Muscle of back (tissue), 3 donors: ENCODE measurements at regions not wholly inside any gene's neighbourhood (a gene's known extent, or its start where the extent isn't known, plus 50 kb on each side); places are given as distances from the start of the nearest gene placed in this dataset.
"Not testable (repeated sequence)": the region's sequence is repeated elsewhere in the genome, so short reads cannot be mapped to it uniquely, and the experiment has no call there.

Experiments used
- DNase-seq, 3 donors: peaks; one replicate each; pipeline versions ENCODE4 v3.0.0 to v3.0.0-alpha.2; 2013

DNA sequence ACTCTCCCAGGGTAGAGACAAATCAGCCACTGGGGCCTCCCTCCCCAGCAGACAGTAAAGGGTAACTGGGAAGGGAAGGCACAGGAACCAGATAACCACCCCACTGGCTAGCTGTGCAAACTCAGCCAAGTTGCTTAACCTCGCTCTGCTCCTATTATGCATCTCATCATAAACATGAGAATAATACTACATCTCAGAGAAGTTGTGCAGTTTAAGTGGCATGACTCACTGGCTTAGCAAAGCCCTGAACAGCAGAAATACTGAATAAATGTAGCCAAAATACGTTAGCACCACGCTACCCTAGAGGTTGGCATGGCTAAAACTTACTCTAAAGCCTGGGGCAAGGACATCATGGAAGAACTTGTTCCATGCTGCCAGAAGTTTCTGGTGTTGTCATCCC, 128.1 kb upstream of the ANK3 start:
- no peak for DNase-seq

DNA sequence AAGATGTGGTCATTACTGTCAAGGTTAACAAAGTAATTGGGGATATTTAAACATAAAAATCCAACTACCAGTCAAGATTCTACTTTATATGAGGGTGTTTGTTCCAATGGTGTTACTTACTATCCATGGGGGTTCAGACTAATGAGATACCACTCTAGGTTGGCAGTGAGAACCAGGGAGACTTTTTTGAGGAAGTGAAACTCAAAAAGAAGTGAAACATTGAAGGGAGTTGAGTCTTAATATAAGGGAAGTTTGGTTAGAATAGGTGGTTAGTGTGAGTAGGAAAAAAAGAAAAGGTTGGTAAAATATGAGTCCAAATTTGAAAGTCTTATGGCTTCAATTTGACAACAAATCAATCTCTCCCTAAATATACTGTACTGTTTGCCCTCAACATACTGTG, 123.6 kb upstream of the ANK3 start:
- DNase-seq = no peak

- DNase-seq = no peak
Measured at GRCh38 chr10:60511477-60512229, 122.0 kb upstream of the ANK3 start.

GRCh38 chr10:60508831-60509230, 119.2 kb upstream of the ANK3 start:
- DNase-seq = peak in 1 of 3 donors; percentile 15

- DNase-seq = peak; percentile 38 to 67 (median 42)
Measured at GRCh38 chr10:60508037-60508436, 118.4 kb upstream of the ANK3 start.

DNA sequence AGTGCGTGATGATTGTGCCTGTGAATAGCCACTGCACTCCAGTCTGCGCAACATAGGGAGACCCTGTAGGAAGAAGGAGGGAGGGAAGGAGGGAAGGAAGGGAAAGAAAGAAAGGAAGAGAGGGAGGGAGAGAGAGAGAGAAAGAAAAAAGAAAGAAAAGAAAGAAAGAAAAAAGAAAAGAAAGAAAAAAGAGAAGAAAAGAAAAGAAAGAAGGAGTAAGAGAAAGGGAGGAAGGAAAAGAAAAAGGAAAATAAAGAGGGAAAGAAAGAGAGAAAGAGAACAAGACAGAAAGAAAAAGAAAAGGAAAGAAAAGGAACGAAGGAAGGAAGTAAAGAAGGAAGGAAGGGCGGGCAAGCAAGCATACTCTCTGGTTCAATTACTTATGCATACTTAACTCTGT, 112.9 kb upstream of the ANK3 start:
- DNase-seq = no peak

DNA sequence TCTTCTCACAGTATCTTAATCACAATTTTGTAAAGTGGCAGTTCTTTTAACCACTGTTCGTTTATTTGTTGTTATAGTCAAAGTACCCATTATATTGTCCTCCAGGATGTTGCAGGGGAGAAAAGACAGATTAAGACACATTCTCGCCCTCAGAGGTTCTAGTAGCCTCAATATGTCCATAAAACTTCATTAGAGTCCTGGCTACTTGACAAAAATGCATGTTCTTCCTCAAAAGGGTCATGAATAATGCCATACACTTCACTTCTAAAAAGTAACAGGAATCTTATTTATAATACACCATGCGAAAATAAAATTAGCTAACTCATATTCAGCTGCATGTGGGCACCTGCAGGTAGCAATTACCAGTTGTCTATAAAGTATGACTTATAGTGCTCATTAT, 109.3 kb upstream of the ANK3 start:
- DNase-seq = no peak

DNA sequence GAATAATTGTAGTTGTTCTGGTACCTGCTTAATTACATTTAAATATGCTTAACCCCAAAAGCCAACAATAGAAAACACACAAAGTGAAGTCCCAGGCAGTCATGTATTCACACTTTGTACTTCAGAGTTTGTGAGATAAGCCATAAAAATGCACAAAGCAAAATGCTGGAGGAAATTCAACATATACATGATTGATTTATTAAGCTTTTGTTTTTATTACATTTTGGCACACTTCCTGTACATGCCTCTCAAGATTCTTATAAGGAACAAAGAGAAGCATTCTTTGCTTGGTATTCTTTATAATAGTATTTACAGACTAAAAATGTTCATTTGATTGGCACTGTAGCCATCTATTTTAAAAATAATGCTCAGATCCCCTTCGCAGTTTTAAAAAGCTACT, 107.7 kb upstream of the ANK3 start:
- DNase-seq = no peak

- DNase-seq = no peak
Measured at GRCh38 chr10:60496181-60496580, 106.5 kb upstream of the ANK3 start.

DNA sequence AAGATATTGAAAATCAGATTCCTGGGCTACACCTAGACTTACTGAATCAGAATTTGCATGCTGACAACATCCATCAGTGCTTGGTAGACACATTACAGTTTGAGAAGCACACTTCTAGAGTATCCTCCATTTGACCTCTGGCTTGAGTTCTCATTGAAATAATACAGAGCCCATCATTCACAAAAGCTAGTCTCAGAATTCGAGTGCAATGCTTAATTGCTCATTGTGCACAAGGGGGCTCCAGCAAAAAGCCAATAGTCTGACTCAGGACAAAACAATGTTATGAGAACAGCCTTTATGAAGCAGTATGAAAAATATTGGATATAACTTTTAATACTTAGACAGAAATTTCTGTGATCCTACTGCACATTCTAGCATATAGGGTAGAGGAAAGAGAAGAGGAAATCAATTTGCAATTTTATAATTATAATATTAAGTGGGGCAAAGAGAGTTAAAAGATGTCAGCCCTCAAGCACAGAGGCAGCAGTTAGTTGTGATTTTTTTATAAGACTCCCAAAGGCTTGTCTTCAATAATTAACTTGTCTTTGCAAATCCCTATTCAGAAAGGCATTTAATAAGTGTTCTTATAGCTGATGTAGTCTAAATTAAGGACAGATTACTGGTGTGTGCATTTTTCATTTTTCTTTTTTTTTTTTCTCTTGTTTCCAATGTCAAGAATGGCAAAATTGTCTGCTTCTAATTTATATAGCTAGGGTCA, 105.8 kb upstream of the ANK3 start:
- peak in 2 of 3 donors; percentile 12 to 28 for DNase-seq

GRCh38 chr10:60494774-60495173, 105.1 kb upstream of the ANK3 start:
- DNase-seq = no peak

GRCh38 chr10:60491162-60491561, 101.5 kb upstream of the ANK3 start:
- no peak for DNase-seq

GRCh38 chr10:60490013-60490412, 100.3 kb upstream of the ANK3 start:
- DNase-seq = no peak

GRCh38 chr10:60488111-60488669, 98.5 kb upstream of the ANK3 start:
- no peak for DNase-seq

- no peak for DNase-seq
Measured at GRCh38 chr10:60487543-60487942, 97.9 kb upstream of the ANK3 start.

DNA sequence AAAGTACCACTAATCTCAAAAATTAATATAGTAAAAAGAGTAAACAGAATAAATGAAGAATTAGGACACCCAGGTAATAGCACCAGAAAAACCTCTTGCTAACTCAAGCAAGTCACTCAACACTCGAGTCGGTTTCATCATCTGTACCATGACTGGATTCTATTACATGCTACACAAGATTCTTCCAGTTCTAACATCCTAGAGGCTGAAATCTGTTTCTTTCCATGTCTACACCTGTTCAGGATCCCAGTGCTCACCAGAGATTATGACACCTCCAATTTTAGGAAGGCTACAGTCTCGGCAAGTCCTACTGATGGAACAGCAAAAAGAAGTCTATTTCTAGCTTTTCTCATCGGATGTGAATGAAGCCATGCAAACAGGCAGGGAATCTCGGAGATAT, 95.3 kb upstream of the ANK3 start:
- DNase-seq = no peak

DNA sequence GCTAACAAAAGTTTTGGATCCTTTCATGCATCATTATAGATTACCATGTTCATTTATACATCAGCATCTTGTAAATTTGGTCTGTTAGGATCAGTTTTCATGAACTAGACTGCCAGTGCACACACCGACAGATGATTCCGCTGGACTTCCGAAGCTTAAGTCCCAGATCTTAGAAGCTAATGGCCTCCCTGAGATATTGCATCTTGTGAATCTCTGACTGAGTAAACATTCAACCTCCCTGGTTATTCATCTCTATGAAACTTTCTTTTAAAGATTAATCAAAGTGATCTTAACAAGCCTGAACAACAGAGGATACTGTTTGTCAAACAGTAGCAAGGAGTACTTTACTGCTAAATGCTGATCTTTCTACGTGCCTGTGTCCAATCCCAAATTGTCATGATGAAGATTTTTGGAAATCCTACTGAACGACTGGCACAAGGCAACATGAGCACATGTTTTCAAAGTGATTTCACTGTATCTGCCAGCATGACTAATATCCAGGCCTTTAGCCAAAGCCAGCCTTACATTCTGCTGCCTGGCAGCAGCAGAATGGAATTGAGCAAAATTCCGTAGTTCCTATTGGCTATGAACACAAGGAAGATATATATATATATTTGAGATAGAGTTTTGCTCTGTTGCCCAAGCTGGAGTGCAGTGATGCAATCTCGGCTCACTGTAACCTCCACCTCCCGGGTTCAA, 91.3 kb upstream of the ANK3 start:
- DNase-seq = peak; percentile 38 to 66 (median 60)

DNA sequence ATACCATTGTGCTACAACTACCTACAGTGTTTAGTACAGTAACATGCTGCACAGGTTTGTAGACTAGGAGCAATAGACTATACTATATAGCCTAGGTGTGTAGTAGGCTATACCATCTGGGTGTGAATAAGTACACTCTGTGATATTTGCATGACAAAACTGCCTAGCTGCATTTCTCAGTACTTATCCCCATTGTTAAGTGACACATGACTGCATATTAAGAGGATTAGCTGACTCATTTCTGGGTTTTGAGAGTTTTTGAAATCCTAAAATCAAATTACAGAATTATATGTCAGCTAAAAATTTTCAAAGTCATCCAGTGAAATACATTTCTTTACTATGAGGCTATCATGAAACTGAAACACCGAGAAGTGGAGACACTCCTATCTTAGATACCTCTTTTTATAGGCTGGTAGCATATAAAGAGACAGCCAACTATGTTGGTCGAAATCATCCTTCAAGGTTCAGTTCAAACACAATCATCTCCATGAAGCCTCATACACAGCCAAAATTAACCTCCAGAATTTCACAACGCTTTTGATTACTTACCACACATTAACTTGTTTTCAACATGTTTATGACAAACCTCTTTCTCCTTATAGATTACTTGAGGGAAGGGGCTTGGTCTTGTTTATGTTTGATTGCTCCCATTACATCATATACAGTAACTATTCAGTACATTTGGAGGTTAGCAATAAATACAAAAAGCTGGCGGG, 89.8 kb upstream of the ANK3 start:
- no peak for DNase-seq

DNA sequence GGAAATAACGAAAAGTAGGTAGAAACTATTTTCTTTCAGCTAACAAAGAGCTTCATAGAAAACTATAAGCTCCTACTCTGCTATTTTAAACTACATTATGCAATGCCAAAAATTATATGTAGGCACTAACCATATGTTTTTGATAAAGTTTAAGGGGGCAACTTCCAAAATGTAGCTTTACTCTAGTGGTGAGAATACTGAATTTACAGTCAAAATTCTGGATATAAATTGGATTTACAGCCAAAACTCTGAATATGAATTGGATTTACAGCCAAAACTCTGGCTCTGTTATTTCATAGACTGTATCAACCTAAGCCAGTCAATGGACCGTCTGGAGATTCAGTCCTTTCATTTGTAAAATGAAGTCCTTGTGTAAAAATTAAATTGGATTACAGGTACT, 86.8 kb upstream of the ANK3 start:
- DNase-seq = no peak

- no peak for DNase-seq
Measured at GRCh38 chr10:60473557-60473956, 83.9 kb upstream of the ANK3 start.

GRCh38 chr10:60470091-60470490, 80.4 kb upstream of the ANK3 start:
- no peak for DNase-seq

DNA sequence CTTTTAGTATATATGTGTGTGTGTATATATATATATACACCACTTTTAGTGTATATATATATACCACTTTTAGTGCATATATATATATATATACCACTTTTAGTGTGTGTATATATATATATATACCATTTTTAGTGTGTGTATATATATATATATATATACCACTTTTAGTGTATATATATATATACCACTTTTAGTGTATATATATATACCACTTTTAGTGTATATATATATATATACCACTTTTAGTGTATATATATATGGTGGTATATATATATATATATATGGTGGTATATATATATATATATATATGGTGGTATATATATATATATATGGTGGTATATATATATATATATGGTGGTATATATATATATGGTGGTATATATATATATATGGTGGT, 79.5 kb upstream of the ANK3 start:
- not testable (repeated sequence) for DNase-seq
